Cardiac muscle cell (in vitro differentiated cells and primary cell): ENCODE measurements at regions not wholly inside any gene's neighbourhood (a gene's known extent, or its start where the extent isn't known, plus 50 kb on each side); places are given as distances from the start of the nearest gene placed in this dataset.

Experiments used
- DNase-seq, 2 donors: peaks; one replicate each; pipeline versions ENCODE4 v3.0.0 to v3.0.0-alpha.2; 2010 to 2017; ENCODE audit warnings: low read depth in 1 of 2, low spot score in 1 of 2
- H3K27ac ChIP-seq: fragments of 200-600 bp; sonication (generic); 2 replicates; pipeline ENCODE4 v1.5.1; 2016
- H3K27me3 ChIP-seq: fragments of 200-600 bp; sonication (generic); 2 replicates; pipeline ENCODE4 v1.6.0; 2016; ENCODE audit warnings: control low read depth
- H3K36me3 ChIP-seq: fragments of 200-600 bp; sonication (generic); 2 replicates; pipeline ENCODE4 v1.5.1; 2016; ENCODE audit warnings: control low read depth
- H3K4me1 ChIP-seq: fragments of 200-600 bp; sonication (generic); 2 replicates; pipeline ENCODE4 v1.8.1; 2017; ENCODE audit warnings: low read depth, mild to moderate bottlenecking, mixed run types
- H3K4me3 ChIP-seq: fragments of 200-600 bp; sonication (generic); 2 replicates; pipeline ENCODE4 v1.5.1; 2016; ENCODE audit warnings: mild to moderate bottlenecking
- H3K9me3 ChIP-seq: fragments of 200-600 bp; sonication (generic); 2 replicates; pipeline ENCODE4 v1.5.1; 2017; ENCODE audit warnings: low read depth, mild to moderate bottlenecking, control low read depth
- TF ChIP-seq, protein P1 (sequence below): IDR thresholded peaks from 2 replicates; pipeline ENCODE4 v1.5.1; 2012; ENCODE audit warnings: low read depth, mild to moderate bottlenecking, low read length

DNA sequence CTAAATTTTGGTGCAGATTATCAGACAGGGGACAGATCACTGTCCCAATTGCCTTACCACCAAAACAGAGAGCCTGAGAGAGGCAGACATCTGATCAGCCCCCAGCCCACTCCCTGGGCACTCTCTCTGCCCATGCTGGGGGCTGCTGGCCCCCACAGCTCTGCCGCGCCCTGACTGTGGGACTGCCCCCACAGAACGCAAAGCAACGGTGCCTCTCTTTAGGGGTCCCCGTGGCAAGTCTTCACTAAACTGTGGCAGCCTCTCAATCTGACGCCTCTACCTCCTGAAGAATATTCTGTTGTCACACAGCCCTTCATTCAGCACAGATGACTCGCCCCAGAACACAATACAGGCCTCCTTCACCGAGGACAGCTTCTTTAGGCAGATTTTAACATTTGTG lies 197.4 kb downstream of the ERCC6L2 start:
- Histone ChIP-seq H3K27ac (no peak overlapping the region), H3K4me3 (no peak overlapping the region), H3K27me3 (no peaks in the 10 kb centered on the region), H3K36me3 (no peaks in the 10 kb centered on the region), H3K4me1 (peaks cover 9% of the 10 kb centered on the region), H3K9me3 (no peaks in the 10 kb centered on the region)
- TF ChIP-seq, protein P1, sequence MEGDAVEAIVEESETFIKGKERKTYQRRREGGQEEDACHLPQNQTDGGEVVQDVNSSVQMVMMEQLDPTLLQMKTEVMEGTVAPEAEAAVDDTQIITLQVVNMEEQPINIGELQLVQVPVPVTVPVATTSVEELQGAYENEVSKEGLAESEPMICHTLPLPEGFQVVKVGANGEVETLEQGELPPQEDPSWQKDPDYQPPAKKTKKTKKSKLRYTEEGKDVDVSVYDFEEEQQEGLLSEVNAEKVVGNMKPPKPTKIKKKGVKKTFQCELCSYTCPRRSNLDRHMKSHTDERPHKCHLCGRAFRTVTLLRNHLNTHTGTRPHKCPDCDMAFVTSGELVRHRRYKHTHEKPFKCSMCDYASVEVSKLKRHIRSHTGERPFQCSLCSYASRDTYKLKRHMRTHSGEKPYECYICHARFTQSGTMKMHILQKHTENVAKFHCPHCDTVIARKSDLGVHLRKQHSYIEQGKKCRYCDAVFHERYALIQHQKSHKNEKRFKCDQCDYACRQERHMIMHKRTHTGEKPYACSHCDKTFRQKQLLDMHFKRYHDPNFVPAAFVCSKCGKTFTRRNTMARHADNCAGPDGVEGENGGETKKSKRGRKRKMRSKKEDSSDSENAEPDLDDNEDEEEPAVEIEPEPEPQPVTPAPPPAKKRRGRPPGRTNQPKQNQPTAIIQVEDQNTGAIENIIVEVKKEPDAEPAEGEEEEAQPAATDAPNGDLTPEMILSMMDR = no peak
- DNase-seq = no peak

DNA sequence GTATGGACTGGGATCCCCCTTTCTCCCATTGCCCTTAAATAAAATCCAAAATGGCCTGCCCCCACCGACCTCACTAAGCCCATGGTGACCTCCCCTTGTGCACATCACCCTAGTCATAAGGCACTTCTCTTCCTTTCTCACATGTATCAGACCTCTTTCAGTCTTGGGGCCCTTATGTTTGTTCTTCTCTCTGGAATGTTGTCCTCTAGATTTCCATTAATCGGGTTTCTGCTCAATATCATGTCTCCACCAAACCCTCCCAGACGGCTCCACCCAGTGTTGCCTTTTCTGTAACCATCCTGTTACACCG lies 196.3 kb downstream of the ERCC6L2 start:
- H3K4me1 ChIP-seq = peaks cover 9% of the 10 kb centered on the region
- no peak overlapping the region for H3K4me3 ChIP-seq
- H3K9me3 ChIP-seq = no peaks in the 10 kb centered on the region
- DNase-seq = no peak
- no peaks in the 10 kb centered on the region for H3K27me3 ChIP-seq
- no peak overlapping the region for H3K27ac ChIP-seq
- TF ChIP-seq, protein P1 = no peak
- H3K36me3 ChIP-seq = no peaks in the 10 kb centered on the region

DNA sequence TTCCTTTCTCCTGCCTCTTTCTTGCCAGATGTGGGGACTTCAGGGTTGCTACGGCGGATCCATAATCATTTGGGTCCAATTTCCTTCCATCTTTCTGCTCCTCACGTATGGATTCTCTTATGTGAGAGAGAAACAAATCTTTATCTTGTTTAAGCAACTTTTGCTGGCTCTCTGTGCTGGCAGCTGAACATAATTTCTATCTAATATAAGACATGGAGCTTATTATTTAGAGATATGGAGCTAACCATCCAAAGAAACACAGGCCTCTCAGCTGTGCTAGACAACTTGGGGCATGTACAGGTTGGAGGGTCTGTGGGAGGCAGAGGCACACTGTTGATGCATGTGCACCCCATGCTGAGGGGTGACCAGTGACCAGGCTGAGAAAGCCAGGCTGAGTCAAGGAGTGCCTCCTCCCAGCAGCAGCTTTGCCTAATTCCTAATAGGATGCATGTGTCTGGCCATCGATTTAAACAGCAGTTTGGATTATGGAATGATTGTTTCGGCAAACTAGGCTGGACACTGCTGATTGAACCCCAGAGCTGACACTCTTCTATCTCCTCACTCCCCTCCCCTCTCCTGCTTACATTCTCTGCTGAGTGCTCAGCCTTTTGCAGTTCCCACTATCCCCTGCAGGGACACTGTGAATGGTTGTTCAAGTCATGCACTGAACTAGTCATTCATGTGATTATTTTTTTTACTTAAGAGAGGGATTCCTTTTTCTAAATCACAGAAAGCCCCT lies 195.8 kb downstream of the ERCC6L2 start:
- Histone ChIP-seq H3K9me3 (no peaks in the 10 kb centered on the region), H3K4me1 (peaks cover 9% of the 10 kb centered on the region), H3K4me3 (no peak overlapping the region), H3K36me3 (no peaks in the 10 kb centered on the region), H3K27me3 (no peaks in the 10 kb centered on the region), H3K27ac (no peak overlapping the region)
- TF ChIP-seq, protein P1 = peak; percentile 68
- peak; percentile 37 to 50 for DNase-seq

DNA sequence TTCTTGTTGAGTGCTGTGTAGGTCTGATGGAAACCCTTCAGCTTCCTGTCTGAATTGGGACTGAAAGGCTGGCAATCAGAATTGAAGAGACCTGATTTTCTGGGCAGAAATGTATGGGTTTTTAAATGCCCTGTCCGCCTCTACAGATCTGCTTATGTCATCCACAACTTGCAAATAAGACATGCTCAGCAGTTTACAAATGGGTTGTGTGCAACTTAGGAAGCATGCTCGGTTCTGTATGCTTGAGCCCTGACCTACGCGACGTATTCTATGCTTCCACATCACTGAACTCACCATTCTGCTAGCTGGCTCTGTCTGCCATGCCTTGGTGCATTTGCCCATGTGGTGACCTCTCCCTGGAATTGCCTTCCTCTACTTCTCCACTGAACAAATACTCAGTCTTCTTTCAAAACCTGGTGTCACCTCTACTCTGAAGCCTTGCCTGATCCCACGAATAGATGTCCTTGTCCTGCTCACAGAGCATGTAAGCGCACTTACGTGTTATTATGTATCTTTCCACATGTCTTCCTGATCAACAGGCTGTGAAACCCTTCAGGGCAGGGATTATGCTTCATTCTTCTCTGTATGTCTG lies 194.2 kb downstream of the ERCC6L2 start:
- Histone ChIP-seq H3K4me3 (no peak overlapping the region), H3K27me3 (no peaks in the 10 kb centered on the region), H3K9me3 (no peaks in the 10 kb centered on the region), H3K27ac (no peak overlapping the region), H3K36me3 (no peaks in the 10 kb centered on the region), H3K4me1 (peaks cover 9% of the 10 kb centered on the region)
- no peak for DNase-seq
- TF ChIP-seq, protein P1 = no peak

DNA sequence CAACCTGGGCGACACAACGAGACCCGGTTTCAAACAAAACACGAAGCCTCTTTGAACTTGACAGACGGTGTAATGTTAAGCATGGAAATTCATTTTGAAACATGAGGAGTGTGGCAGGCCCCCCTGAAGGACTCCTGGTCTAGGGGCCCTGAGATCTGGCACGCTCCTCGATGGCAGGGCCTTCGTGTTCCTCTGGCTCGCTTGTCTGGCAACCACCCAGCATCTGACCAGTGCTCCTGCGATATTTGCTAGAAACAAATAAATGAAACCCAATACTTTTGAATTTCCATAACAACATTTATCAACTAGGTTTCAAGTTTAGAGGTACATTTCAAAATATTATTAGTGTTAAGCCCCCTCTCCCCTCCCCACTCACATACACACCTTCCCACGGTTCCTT lies 193.0 kb downstream of the ERCC6L2 start:
- no peak overlapping the region for H3K4me3 ChIP-seq
- no peak for DNase-seq
- no peaks in the 10 kb centered on the region for H3K9me3 ChIP-seq
- TF ChIP-seq, protein P1 = no peak
- peaks cover 5% of the 10 kb centered on the region for H3K4me1 ChIP-seq
- no peaks in the 10 kb centered on the region for H3K36me3 ChIP-seq
- H3K27ac ChIP-seq = no peak overlapping the region
- no peaks in the 10 kb centered on the region for H3K27me3 ChIP-seq
